ENCODE measurements at regions not wholly inside any gene's neighbourhood (a gene's known extent, or its start where the extent isn't known, plus 50 kb on each side); places are given as distances from the start of the nearest gene placed in this dataset.

- TF ChIP-seq CTCF (IDR thresholded peaks at IDR 0.05) (no peak), POLR2A (IDR thresholded peaks at IDR 0.05) (no peak)
These were observed 790.7 kb upstream of the COBL start for GRCh38 chr7:52107355-52107754.

Data from right lobe of liver (tissue), 4 donors.